ENCODE measurements at regions not wholly inside any gene's neighbourhood (a gene's known extent, or its start where the extent isn't known, plus 50 kb on each side); places are given as distances from the start of the nearest gene placed in this dataset.

DNA sequence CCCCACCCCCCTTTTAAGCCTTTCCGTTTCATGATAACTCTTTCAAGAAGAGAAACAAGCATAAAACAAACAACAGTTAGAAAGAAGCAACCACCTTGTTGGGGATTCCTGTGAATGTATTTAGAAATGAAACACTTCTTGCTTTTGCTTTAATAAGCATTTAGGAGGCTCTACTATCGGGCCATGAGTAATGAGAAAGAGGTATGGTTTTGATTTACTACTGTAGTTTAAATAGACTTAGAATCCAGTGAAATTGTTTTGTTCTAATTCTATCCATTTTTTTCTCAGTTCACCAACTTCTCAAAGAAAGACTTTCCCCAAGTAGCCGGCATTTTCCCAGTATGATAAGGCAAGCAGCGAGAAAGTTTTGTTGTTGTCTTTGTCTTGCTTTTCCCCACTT is 168.7 kb upstream of the HABP2 start:
- no peak for TF ChIP-seq POLR2A (IDR thresholded peaks at IDR 0.05)
- TF ChIP-seq, protein P1, sequence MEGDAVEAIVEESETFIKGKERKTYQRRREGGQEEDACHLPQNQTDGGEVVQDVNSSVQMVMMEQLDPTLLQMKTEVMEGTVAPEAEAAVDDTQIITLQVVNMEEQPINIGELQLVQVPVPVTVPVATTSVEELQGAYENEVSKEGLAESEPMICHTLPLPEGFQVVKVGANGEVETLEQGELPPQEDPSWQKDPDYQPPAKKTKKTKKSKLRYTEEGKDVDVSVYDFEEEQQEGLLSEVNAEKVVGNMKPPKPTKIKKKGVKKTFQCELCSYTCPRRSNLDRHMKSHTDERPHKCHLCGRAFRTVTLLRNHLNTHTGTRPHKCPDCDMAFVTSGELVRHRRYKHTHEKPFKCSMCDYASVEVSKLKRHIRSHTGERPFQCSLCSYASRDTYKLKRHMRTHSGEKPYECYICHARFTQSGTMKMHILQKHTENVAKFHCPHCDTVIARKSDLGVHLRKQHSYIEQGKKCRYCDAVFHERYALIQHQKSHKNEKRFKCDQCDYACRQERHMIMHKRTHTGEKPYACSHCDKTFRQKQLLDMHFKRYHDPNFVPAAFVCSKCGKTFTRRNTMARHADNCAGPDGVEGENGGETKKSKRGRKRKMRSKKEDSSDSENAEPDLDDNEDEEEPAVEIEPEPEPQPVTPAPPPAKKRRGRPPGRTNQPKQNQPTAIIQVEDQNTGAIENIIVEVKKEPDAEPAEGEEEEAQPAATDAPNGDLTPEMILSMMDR (IDR thresholded peaks at IDR 0.05) = no peak

Measured in body of pancreas (tissue), 4 donors.